DND-41 (cell line): ENCODE measurements at regions not wholly inside any gene's neighbourhood (a gene's known extent, or its start where the extent isn't known, plus 50 kb on each side); places are given as distances from the start of the nearest gene placed in this dataset.

Experiments
- EZH2 ChIP-seq: IDR thresholded peaks from 3 replicates; pipeline ENCODE4 v1.6.1; 2012; ENCODE audit warnings: borderline replicate concordance, low read depth, mild to moderate bottlenecking, moderate library complexity, low read length, inconsistent platforms; ENCODE audit not compliant: severe bottlenecking
- TF ChIP-seq, protein P1 (sequence below): IDR thresholded peaks from 2 replicates; pipeline ENCODE4 v1.5.1; 2012; ENCODE audit warnings: borderline replicate concordance, low read length, moderate library complexity, mild to moderate bottlenecking; ENCODE audit not compliant: poor library complexity, severe bottlenecking; ENCODE audit errors: extremely low read depth

DNA sequence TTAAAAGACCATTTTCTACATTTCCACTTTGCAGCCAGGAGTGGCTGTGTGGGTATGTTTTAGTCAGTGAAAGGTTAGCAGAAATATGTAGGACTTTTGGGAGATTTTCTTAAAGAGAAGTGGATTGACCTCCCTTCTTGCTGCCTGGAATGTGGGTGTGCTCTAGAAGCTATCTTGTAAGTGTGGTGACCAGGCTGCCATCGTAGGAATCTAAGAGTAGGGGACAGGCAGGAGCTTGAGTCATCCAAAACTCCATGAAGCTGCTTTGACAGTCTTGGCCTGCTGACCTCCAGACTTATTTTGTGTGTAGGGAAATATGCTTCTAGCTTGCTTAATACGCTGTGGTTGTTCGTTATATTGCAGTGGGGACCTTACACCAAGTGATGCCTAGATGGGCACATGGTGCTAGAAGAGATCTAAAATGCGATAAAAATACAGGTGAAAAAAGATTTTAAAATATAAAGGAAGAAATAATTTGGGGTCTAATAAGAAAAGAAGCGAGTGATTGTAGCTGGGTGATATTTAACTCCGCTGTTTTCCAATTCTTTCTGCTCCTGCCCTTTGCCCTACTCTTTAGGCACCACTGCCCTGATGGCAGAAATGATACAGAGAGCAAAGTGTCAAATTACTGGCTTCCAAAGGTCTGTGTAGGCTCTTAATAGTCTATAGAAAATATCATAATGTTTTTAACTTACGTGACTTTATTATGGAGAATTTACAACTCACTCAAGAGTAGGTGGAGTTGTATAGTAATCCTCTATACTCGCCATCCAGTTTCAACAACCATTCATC is 298.2 kb upstream of the ZNF608 start:
- TF ChIP-seq, protein P1, sequence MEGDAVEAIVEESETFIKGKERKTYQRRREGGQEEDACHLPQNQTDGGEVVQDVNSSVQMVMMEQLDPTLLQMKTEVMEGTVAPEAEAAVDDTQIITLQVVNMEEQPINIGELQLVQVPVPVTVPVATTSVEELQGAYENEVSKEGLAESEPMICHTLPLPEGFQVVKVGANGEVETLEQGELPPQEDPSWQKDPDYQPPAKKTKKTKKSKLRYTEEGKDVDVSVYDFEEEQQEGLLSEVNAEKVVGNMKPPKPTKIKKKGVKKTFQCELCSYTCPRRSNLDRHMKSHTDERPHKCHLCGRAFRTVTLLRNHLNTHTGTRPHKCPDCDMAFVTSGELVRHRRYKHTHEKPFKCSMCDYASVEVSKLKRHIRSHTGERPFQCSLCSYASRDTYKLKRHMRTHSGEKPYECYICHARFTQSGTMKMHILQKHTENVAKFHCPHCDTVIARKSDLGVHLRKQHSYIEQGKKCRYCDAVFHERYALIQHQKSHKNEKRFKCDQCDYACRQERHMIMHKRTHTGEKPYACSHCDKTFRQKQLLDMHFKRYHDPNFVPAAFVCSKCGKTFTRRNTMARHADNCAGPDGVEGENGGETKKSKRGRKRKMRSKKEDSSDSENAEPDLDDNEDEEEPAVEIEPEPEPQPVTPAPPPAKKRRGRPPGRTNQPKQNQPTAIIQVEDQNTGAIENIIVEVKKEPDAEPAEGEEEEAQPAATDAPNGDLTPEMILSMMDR, result no peak
- no peak for TF ChIP-seq EZH2
